Vagina (tissue), 2 donors: ENCODE measurements at regions not wholly inside any gene's neighbourhood (a gene's known extent, or its start where the extent isn't known, plus 50 kb on each side); places are given as distances from the start of the nearest gene placed in this dataset.
A peak's percentile ranks its signal among the peaks of the same experiment; 100 is the strongest.

Source experiments
- DNase-seq, 2 donors: peaks; one replicate each; pipeline ENCODE4 v3.0.0-alpha.2; 2017; ENCODE audit errors: extremely low spot score in 2 of 2
- H3K27ac ChIP-seq: fragments of 200-600 bp; sonication (generic); one replicate; pipeline ENCODE4 v1.5.1; 2019
- H3K27me3 ChIP-seq: fragments of 200-600 bp; sonication (generic); one replicate; pipeline ENCODE4 v1.5.1; 2019
- H3K36me3 ChIP-seq, 2 donors: fragments of 200-600 bp; sonication (generic); one replicate each; pipeline ENCODE4 v1.5.1; 2017 to 2019
- H3K4me1 ChIP-seq: fragments of 200-600 bp; sonication (generic); one replicate; pipeline ENCODE4 v1.5.1; 2019
- H3K4me3 ChIP-seq, 2 donors: fragments of 200-600 bp; sonication (generic); 1 replicate in 1 of 2; 2 replicates in 1 of 2; pipeline ENCODE4 v1.5.1; 2016 to 2019
- H3K9me3 ChIP-seq: fragments of 200-600 bp; sonication (generic); one replicate; pipeline ENCODE4 v1.5.1; 2019
- CTCF ChIP-seq, 3 experiments: fragments of 450-650 bp in 2 of 3; fragments of 200-600 bp in 1 of 3; sonication (generic) in 1 of 3; IDR thresholded peaks; one replicate each; pipeline ENCODE4 v1.5.1; 2017 to 2019; ENCODE audit warnings: antibody characterized with exemption in 3 of 3, mild to moderate bottlenecking in 2 of 3, moderate library complexity in 2 of 3
- POLR2A ChIP-seq, 2 donors: fragments of 450-650 bp; IDR thresholded peaks; one replicate each; pipeline ENCODE4 v1.6.1; 2017; ENCODE audit warnings: antibody characterized with exemption in 2 of 2, mild to moderate bottlenecking in 2 of 2, moderate library complexity in 2 of 2
- POLR2AphosphoS5 ChIP-seq, 2 donors: sonication (generic); formaldehyde crosslinking; IDR thresholded peaks; one replicate each; pipeline ENCODE4 v1.9.0; 2017; ENCODE audit warnings: antibody characterized with exemption in 2 of 2, mild to moderate bottlenecking in 2 of 2, low read depth in 1 of 2; ENCODE audit not compliant: insufficient read depth in 1 of 2
- intact Hi-C: fragments of 100-400 bp; cut with DNase I; formaldehyde crosslinking; loops from one replicate; pipeline ENCODE4 v1.15.1; 2023

- peak; percentile 43 to 47 for DNase-seq
- intact Hi-C loops = no loop called here
- Histone ChIP-seq H3K4me3 (no peak overlapping the region), H3K36me3 (no peaks in the 10 kb centered on the region), H3K27ac (no peak overlapping the region), H3K9me3 (no peaks in the 10 kb centered on the region), H3K4me1 (no peaks in the 10 kb centered on the region), H3K27me3 (no peaks in the 10 kb centered on the region)
- no peak for TF ChIP-seq POLR2A (IDR thresholded peaks at IDR 0.05)
- no peak for TF ChIP-seq CTCF (IDR thresholded peaks at IDR 0.05)
- TF ChIP-seq POLR2AphosphoS5 (IDR thresholded peaks at IDR 0.05; ENCODE audit: insufficient read depth in 1 of 2, low read depth in 1 of 2) = no peak
Observed at GRCh38 chr2:133835821-133836619, 267.8 kb upstream of the NCKAP5 start.

GRCh38 chr2:133836691-133837345 lies 268.6 kb upstream of the NCKAP5 start:
- Histone ChIP-seq H3K27ac (no peak overlapping the region), H3K4me1 (no peaks in the 10 kb centered on the region), H3K9me3 (no peaks in the 10 kb centered on the region), H3K27me3 (no peaks in the 10 kb centered on the region), H3K4me3 (no peak overlapping the region), H3K36me3 (no peaks in the 10 kb centered on the region)
- intact Hi-C loops = no loop called here
- TF ChIP-seq CTCF (IDR thresholded peaks at IDR 0.05) (no peak), POLR2A (IDR thresholded peaks at IDR 0.05) (no peak), POLR2AphosphoS5 (IDR thresholded peaks at IDR 0.05; ENCODE audit: insufficient read depth in 1 of 2, low read depth in 1 of 2) (no peak)
- DNase-seq = no peak

- no peaks in the 10 kb centered on the region for H3K27me3 ChIP-seq
- TF ChIP-seq POLR2AphosphoS5 (IDR thresholded peaks at IDR 0.05; ENCODE audit: insufficient read depth in 1 of 2, low read depth in 1 of 2) = no peak
- TF ChIP-seq CTCF (IDR thresholded peaks at IDR 0.05) = no peak
- TF ChIP-seq POLR2A (IDR thresholded peaks at IDR 0.05) = no peak
- no peaks in the 10 kb centered on the region for H3K9me3 ChIP-seq
- no peak overlapping the region for H3K27ac ChIP-seq
- intact Hi-C loops = no loop called here
- no peak overlapping the region for H3K4me3 ChIP-seq
- H3K36me3 ChIP-seq = no peaks in the 10 kb centered on the region
- no peak for DNase-seq
- H3K4me1 ChIP-seq = no peaks in the 10 kb centered on the region
Observed at GRCh38 chr2:133837441-133838094, 269.3 kb upstream of the NCKAP5 start.

- TF ChIP-seq POLR2AphosphoS5 (IDR thresholded peaks at IDR 0.05; ENCODE audit: insufficient read depth in 1 of 2, low read depth in 1 of 2) (no peak), POLR2A (IDR thresholded peaks at IDR 0.05) (no peak), CTCF (IDR thresholded peaks at IDR 0.05) (no peak)
- no peaks in the 10 kb centered on the region for H3K27me3 ChIP-seq
- H3K27ac ChIP-seq = no peak overlapping the region
- H3K36me3 ChIP-seq = no peaks in the 10 kb centered on the region
- DNase-seq = no peak
- H3K9me3 ChIP-seq = no peaks in the 10 kb centered on the region
- intact Hi-C loops = no loop called here
- no peak overlapping the region for H3K4me3 ChIP-seq
- H3K4me1 ChIP-seq = no peaks in the 10 kb centered on the region
Observed at GRCh38 chr2:133838642-133839365, 270.5 kb upstream of the NCKAP5 start.
